Keratinocyte (primary cell): ENCODE measurements at regions not wholly inside any gene's neighbourhood (a gene's known extent, or its start where the extent isn't known, plus 50 kb on each side); places are given as distances from the start of the nearest gene placed in this dataset.

Experiments
- CTCF ChIP-seq, 3 experiments: IDR thresholded peaks in 1 of 3; conservative IDR thresholded peaks in 1 of 3; optimal IDR thresholded peaks in 1 of 3; 2 replicates in 2 of 3; 3 replicates in 1 of 3; pipeline versions ENCODE3 to v1.5.1; 2011; ENCODE audit warnings: low read length in 3 of 3, mild to moderate bottlenecking in 3 of 3, moderate library complexity in 2 of 3, control low read depth in 1 of 3, inconsistent platforms in 1 of 3; ENCODE audit not compliant: insufficient read depth in 2 of 3; ENCODE audit errors: extremely low read depth in 1 of 3
- EZH2 ChIP-seq: IDR thresholded peaks from one replicate; pipeline ENCODE4 v1.6.1; 2012; ENCODE audit warnings: inconsistent platforms, mild to moderate bottlenecking, low read length, moderate library complexity

GRCh38 chr13:54890976-54891375 is 1862.4 kb downstream of the OLFM4 start:
- TF ChIP-seq CTCF (optimal IDR thresholded peaks at IDR 0.05 in 1 of 3, IDR thresholded peaks at IDR 0.05 in 1 of 3, conservative IDR thresholded peaks at IDR 0.05 in 1 of 3; ENCODE audit: extremely low read depth in 1 of 3, insufficient read depth in 2 of 3, low read length in 3 of 3) (no peak), EZH2 (no peak)
